H9 (cell line): ENCODE measurements at regions not wholly inside any gene's neighbourhood (a gene's known extent, or its start where the extent isn't known, plus 50 kb on each side); places are given as distances from the start of the nearest gene placed in this dataset.

Experiments
- DNase-seq: peaks from one replicate; pipeline ENCODE4 v3.0.0-alpha.2; 2017
- H2AFZ ChIP-seq: one replicate; pipeline ENCODE4 v1.6.1; 2013; ENCODE audit warnings: mild to moderate bottlenecking, low read length, control low read depth, moderate library complexity
- H2AK5ac ChIP-seq: 2 replicates; pipeline ENCODE4 v1.6.1; 2013; ENCODE audit warnings: low read length, control low read depth, mixed read lengths; ENCODE audit not compliant: insufficient read length
- H2BK120ac ChIP-seq: one replicate; pipeline ENCODE4 v1.6.1; 2013; ENCODE audit warnings: low read depth, mild to moderate bottlenecking, low read length, control low read depth, inconsistent platforms; ENCODE audit not compliant: poor library complexity, severe bottlenecking
- H2BK12ac ChIP-seq: 2 replicates; pipeline ENCODE4 v1.6.1; 2013; ENCODE audit warnings: low read length, control low read depth, mixed read lengths, low read depth; ENCODE audit not compliant: insufficient read length
- H2BK15ac ChIP-seq: 2 replicates; pipeline ENCODE4 v1.6.1; 2013; ENCODE audit warnings: low read depth, low read length, control low read depth
- H2BK20ac ChIP-seq: one replicate; pipeline ENCODE4 v1.6.1; 2013; ENCODE audit warnings: low read depth, mild to moderate bottlenecking, low read length, control low read depth, inconsistent platforms; ENCODE audit not compliant: poor library complexity, severe bottlenecking
- H2BK5ac ChIP-seq: 2 replicates; pipeline ENCODE4 v1.6.1; 2013; ENCODE audit warnings: low read length, control low read depth, mixed read lengths; ENCODE audit not compliant: insufficient read length
- H3K14ac ChIP-seq: 2 replicates; pipeline ENCODE4 v1.6.1; 2013; ENCODE audit warnings: low read length, control low read depth; ENCODE audit not compliant: insufficient read depth
- H3K18ac ChIP-seq: 2 replicates; pipeline ENCODE4 v1.6.1; 2013; ENCODE audit warnings: low read depth, mild to moderate bottlenecking, mixed read lengths, low read length, control low read depth; ENCODE audit not compliant: insufficient read length
- H3K23ac ChIP-seq: 2 replicates; pipeline ENCODE4 v1.6.1; 2013; ENCODE audit warnings: low read length, control low read depth, mixed read lengths, low read depth; ENCODE audit not compliant: insufficient read length
- H3K23me2 ChIP-seq: 2 replicates; pipeline ENCODE4 v1.6.1; 2013; ENCODE audit warnings: low read depth, mild to moderate bottlenecking, mixed read lengths, low read length, control low read depth; ENCODE audit not compliant: insufficient read length, poor library complexity, severe bottlenecking
- H3K27ac ChIP-seq: 2 replicates; pipeline ENCODE4 v1.5.1; 2013; ENCODE audit warnings: low read length, control low read depth, mixed read lengths, low read depth; ENCODE audit not compliant: insufficient read length
- H3K27me3 ChIP-seq: 2 replicates; pipeline ENCODE4 v1.6.1; 2013; ENCODE audit warnings: low read length, control low read depth, inconsistent platforms; ENCODE audit not compliant: insufficient read depth
- H3K4ac ChIP-seq: 2 replicates; pipeline ENCODE4 v1.6.1; 2013; ENCODE audit warnings: low read depth, mild to moderate bottlenecking, control low read depth, inconsistent platforms, low read length, moderate library complexity
- H3K4me1 ChIP-seq: 2 replicates; pipeline ENCODE4 v1.6.1; 2013; ENCODE audit warnings: low read length, control low read depth, inconsistent platforms; ENCODE audit not compliant: insufficient read depth
- H3K4me2 ChIP-seq: 2 replicates; pipeline ENCODE4 v1.6.1; 2013; ENCODE audit warnings: low read length, control low read depth, mixed read lengths; ENCODE audit not compliant: insufficient read length, insufficient read depth
- H3K56ac ChIP-seq: 2 replicates; pipeline ENCODE4 v1.6.1; 2013; ENCODE audit warnings: low read depth, mild to moderate bottlenecking, mixed read lengths, low read length, control low read depth; ENCODE audit not compliant: insufficient read length
- H3K79me1 ChIP-seq: 2 replicates; pipeline ENCODE4 v1.6.1; 2013; ENCODE audit warnings: low read depth, mild to moderate bottlenecking, moderate library complexity, low read length, control low read depth, inconsistent platforms; ENCODE audit not compliant: insufficient read depth, poor library complexity, severe bottlenecking
- H3K79me2 ChIP-seq: 2 replicates; pipeline ENCODE4 v1.6.1; 2013; ENCODE audit warnings: low read length, control low read depth, inconsistent platforms; ENCODE audit not compliant: insufficient read depth
- H3K9ac ChIP-seq: 2 replicates; pipeline ENCODE4 v1.6.1; 2013; ENCODE audit warnings: low read length, control low read depth, mixed read lengths; ENCODE audit not compliant: insufficient read length; ENCODE audit errors: extremely low read depth
- H3K9me3 ChIP-seq: one replicate; pipeline ENCODE4 v1.6.1; 2013; ENCODE audit warnings: low read depth, low read length, inconsistent platforms; ENCODE audit not compliant: control insufficient read depth
- H3T11ph ChIP-seq: one replicate; pipeline ENCODE4 v1.6.1; 2013; ENCODE audit warnings: mild to moderate bottlenecking, low read length, control low read depth, inconsistent platforms
- H4K20me1 ChIP-seq: one replicate; pipeline ENCODE4 v1.6.1; 2013; ENCODE audit not compliant: control insufficient read depth, insufficient read length, insufficient read depth
- H4K5ac ChIP-seq: 2 replicates; pipeline ENCODE4 v1.6.1; 2013; ENCODE audit warnings: low read depth, mild to moderate bottlenecking, mixed read lengths, low read length, control low read depth; ENCODE audit not compliant: insufficient read length
- H4K8ac ChIP-seq: replicated peaks from 2 replicates; pipeline ENCODE4 v1.6.1; 2013; ENCODE audit warnings: low read length, control low read depth, mixed read lengths, low read depth; ENCODE audit not compliant: insufficient read length
- H4K91ac ChIP-seq: 2 replicates; pipeline ENCODE4 v1.6.1; 2013; ENCODE audit warnings: low read depth, mild to moderate bottlenecking, moderate library complexity, mixed read lengths, low read length, control low read depth; ENCODE audit not compliant: insufficient read length
- H3K27ac Mint-ChIP-seq, 3 experiments: 2 replicates in 2 of 3; 3 replicates in 1 of 3; pipeline ENCODE4 v1.8.0; 2020 to 2021; ENCODE audit warnings: mixed read lengths in 3 of 3, mild to moderate bottlenecking in 1 of 3, moderate library complexity in 1 of 3
- H3K27me3 Mint-ChIP-seq: 2 replicates; pipeline ENCODE4 v1.8.0; 2021; ENCODE audit warnings: low read depth, mild to moderate bottlenecking, moderate library complexity, mixed read lengths
- H3K36me3 Mint-ChIP-seq, 3 experiments: 2 replicates in 2 of 3; 3 replicates in 1 of 3; pipeline ENCODE4 v1.8.0; 2020 to 2021; ENCODE audit warnings: low read depth in 3 of 3, mixed read lengths in 3 of 3; ENCODE audit not compliant: insufficient read depth in 1 of 3
- H3K4me1 Mint-ChIP-seq, 2 experiments: 2 replicates each; pipeline ENCODE4 v1.8.0; 2020; ENCODE audit warnings: mixed read lengths in 2 of 2
- H3K4me3 Mint-ChIP-seq, 2 experiments: 2 replicates in 1 of 2; 3 replicates in 1 of 2; pipeline ENCODE4 v1.8.0; 2020 to 2021; ENCODE audit warnings: mild to moderate bottlenecking in 2 of 2, mixed read lengths in 2 of 2, moderate library complexity in 1 of 2
- H3K9me3 Mint-ChIP-seq, 2 experiments: 2 replicates in 1 of 2; 3 replicates in 1 of 2; pipeline ENCODE4 v1.8.0; 2020; ENCODE audit warnings: mild to moderate bottlenecking in 2 of 2, mixed read lengths in 2 of 2, moderate library complexity in 1 of 2
- CTCF ChIP-seq: fragments of 200-600 bp; sonication (generic); conservative IDR thresholded peaks from 3 replicates; pipeline ENCODE4 v1.8.0; 2021; ENCODE audit warnings: antibody characterized with exemption, mild to moderate bottlenecking
- WGBS: extraction: QIAGEN DNeasy Blood & Tissue Kit; methylation state at CpG from one replicate; pipeline ENCODE4 v1.1.7; 2013; ENCODE audit warnings: missing lambda C conversion rate, low lambda C conversion rate, mixed read lengths; ENCODE audit not compliant: insufficient read length; ENCODE audit errors: extremely low coverage; 5-methylcytosine and 5-hydroxymethylcytosine counted together

GRCh38 chr4:43348591-43348990 is 456.1 kb downstream of the GRXCR1 start:
- Histone ChIP-seq H3K4me1 (no peaks in the 10 kb centered on the region), H3K9ac (no peak overlapping the region)
- no CpG with 5 or more reads among the region's 2 CpGs for WGBS

More at GRCh38 chr4:43348591-43348990, 456.1 kb downstream of the GRXCR1 start:
- no peak overlapping the region for H3T11ph ChIP-seq
- H3K18ac ChIP-seq = no peak overlapping the region
- DNase-seq = no peak
- Mint-ChIP-seq H3K4me1 (no peaks in the 10 kb centered on the region), H3K36me3 (no peaks in the 10 kb centered on the region), H3K27me3 (no peaks in the 10 kb centered on the region), H3K27ac (no peak overlapping the region), H3K9me3 (peaks cover 0 to 2% of the 10 kb centered on the region in 2 experiments; a peak in 1 of 5 replicates), H3K4me3 (no peak overlapping the region)
- no peaks in the 10 kb centered on the region for H3K27me3 ChIP-seq
- H3K9me3 ChIP-seq = no peaks in the 10 kb centered on the region
- H3K79me1 ChIP-seq = no peaks in the 10 kb centered on the region
- no peaks in the 10 kb centered on the region for H4K20me1 ChIP-seq
- no peak overlapping the region for H2BK15ac ChIP-seq
- H2BK120ac ChIP-seq = no peak overlapping the region
- H2AK5ac ChIP-seq = no peak overlapping the region
- no peak overlapping the region for H2BK5ac ChIP-seq
- H4K5ac ChIP-seq = no peak overlapping the region
- H3K27ac ChIP-seq = no peak overlapping the region
- TF ChIP-seq CTCF = no peak
- H2AFZ ChIP-seq = no peak overlapping the region
- H3K79me2 ChIP-seq = no peaks in the 10 kb centered on the region
- no peak overlapping the region for H3K4me2 ChIP-seq
- no peak overlapping the region for H3K14ac ChIP-seq
- H3K4ac ChIP-seq = no peak overlapping the region
- no peak overlapping the region for H4K91ac ChIP-seq
- H3K23me2 ChIP-seq = no peaks in the 10 kb centered on the region
- no peak overlapping the region for H3K56ac ChIP-seq
- no peak overlapping the region for H2BK12ac ChIP-seq
- no peak overlapping the region for H3K23ac ChIP-seq
- no peak overlapping the region for H2BK20ac ChIP-seq
- H4K8ac ChIP-seq = no peak overlapping the region
